DOHH2 (cell line): ENCODE measurements at regions not wholly inside any gene's neighbourhood (a gene's known extent, or its start where the extent isn't known, plus 50 kb on each side); places are given as distances from the start of the nearest gene placed in this dataset.

ENCODE experiments used
- CTCF ChIP-seq: fragments of 200-600 bp; sonication (generic); IDR thresholded peaks from one replicate; pipeline ENCODE4 v1.5.1; 2014; ENCODE audit warnings: antibody characterized with exemption, mild to moderate bottlenecking, low read depth, low read length; ENCODE audit not compliant: poor library complexity, severe bottlenecking
- EZH2phosphoT487 ChIP-seq: fragments of 200-600 bp; sonication (generic); IDR thresholded peaks from 2 replicates; pipeline ENCODE4 v1.6.1; 2017; ENCODE audit warnings: borderline replicate concordance, mild to moderate bottlenecking, antibody characterized with exemption, low read length, moderate library complexity, mixed read lengths

- TF ChIP-seq CTCF (no peak), EZH2phosphoT487 (no peak)
Observed at GRCh38 chr12:91825999-91826398, 319.6 kb downstream of the BTG1 start.
